ENCODE measurements at regions not wholly inside any gene's neighbourhood (a gene's known extent, or its start where the extent isn't known, plus 50 kb on each side); places are given as distances from the start of the nearest gene placed in this dataset.

DNA sequence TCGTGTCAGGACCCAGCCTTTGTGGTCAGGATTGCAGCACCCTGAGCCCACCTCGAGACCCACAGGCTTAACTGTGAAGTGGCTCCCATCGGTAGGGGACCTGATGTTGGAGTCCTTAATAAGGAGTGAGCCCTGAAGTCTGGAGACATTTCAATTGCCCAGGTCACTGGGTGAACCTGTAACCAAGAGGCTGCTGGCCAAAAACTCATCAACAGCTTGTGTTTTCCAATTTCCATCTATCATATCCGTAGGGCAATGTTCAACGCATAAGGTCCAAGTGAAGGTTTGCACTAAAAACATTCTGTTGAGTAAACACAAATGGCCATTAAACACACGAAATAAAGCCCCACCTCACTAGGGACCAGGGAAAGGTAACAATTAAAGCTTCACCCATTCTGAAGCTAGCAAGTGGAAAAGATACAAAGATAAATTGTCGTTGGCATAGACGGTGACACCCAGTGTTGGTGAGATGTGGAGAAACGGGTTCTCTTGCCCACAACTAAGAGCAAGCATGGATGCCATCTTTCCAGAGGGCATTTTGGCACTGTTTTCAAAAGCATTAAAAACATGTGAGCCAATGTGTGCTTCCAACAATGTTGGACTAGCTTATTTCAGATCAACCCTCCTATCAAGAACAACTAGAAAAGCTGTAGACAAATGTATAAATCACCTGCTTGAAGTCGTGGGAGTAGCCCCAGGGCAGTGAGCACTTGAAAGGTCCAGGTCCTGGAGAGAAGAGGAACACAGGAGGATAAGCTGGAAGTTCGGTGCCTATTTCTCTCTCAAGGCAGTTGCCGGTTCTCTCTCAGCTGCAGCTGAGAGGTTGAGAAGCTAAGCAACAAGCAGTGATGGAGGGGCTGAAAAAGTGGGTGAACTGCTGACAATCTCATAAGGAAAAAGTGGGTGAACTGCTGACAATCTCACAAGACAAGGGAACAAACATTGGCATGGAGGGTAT is 56.3 kb upstream of the PCSK6 start:
- TF ChIP-seq, protein P1, sequence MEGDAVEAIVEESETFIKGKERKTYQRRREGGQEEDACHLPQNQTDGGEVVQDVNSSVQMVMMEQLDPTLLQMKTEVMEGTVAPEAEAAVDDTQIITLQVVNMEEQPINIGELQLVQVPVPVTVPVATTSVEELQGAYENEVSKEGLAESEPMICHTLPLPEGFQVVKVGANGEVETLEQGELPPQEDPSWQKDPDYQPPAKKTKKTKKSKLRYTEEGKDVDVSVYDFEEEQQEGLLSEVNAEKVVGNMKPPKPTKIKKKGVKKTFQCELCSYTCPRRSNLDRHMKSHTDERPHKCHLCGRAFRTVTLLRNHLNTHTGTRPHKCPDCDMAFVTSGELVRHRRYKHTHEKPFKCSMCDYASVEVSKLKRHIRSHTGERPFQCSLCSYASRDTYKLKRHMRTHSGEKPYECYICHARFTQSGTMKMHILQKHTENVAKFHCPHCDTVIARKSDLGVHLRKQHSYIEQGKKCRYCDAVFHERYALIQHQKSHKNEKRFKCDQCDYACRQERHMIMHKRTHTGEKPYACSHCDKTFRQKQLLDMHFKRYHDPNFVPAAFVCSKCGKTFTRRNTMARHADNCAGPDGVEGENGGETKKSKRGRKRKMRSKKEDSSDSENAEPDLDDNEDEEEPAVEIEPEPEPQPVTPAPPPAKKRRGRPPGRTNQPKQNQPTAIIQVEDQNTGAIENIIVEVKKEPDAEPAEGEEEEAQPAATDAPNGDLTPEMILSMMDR (IDR thresholded peaks at IDR 0.05; ENCODE audit: insufficient read depth, low read length, missing control alignments): no peak
- ChIA-PET CTCF (no interaction called here), POLR2A (no interaction called here)
- no peak overlapping the region for H3K4me3 ChIP-seq (ENCODE audit: low read depth, low read length)
- DNase-seq (ENCODE audit: low read depth, low spot score): no peak

DNA sequence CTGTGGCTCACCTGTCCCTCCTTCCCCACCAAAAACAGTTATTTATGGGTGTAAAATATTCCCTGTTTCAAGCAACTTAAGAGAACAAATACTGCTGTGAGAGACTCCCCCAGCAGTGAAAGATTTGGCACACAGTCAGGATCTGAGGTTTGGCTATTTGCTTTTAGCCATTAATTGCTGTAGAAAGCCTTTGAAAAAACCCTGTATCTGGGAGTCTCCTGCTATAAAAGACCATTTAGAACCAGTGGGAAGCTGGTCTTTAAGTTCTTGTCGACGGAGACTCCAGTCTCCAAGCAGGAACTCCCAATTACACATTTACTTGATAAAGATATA is 55.1 kb upstream of the PCSK6 start:
- POLR2A ChIA-PET: no interaction called here
- DNase-seq (ENCODE audit: low read depth, low spot score): no peak
- H3K4me3 ChIP-seq (ENCODE audit: low read depth, low read length): no peak overlapping the region
- TF ChIP-seq, protein P1 (IDR thresholded peaks at IDR 0.05; ENCODE audit: insufficient read depth, low read length, missing control alignments): no peak
- CTCF ChIA-PET: no interaction called here

DNA sequence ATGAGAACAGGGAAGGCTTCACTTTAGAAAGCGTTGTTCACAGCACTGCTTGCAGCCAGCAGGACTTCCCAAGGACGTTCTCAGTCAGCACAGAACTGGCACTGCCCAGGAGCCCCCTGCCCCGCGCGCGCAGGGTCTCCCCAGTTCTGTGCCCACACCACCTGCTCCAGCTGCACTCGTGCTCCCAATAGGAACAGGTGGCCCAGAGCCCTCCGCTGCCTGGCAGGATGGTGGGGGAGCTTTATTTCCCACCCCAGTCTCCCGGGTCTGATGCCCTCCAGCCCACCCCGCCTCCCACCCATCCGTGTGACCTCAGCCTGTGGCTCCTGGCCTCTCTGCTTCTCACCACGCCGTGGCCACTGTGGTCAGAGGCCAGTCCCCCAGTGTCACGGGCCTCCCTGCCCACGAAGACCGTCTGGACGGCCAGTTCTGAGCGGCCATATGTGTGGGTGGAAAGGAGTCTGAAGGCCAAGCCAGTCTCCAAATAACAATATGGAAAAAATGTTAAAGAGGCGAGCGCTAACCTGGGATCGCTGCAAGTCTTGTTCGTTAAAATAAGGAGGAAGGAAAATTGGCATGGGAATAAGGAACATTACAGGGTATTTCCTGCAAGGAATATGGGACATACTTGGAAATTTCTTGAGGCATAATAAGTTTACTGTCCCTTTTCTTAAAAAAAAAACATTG is 54.6 kb upstream of the PCSK6 start:
- TF ChIP-seq, protein P1 (IDR thresholded peaks at IDR 0.05; ENCODE audit: insufficient read depth, low read length, missing control alignments): no peak
- POLR2A ChIA-PET: no interaction called here
- DNase-seq (ENCODE audit: low read depth, low spot score): no peak
- CTCF ChIA-PET: no interaction called here
- no peak overlapping the region for H3K4me3 ChIP-seq (ENCODE audit: low read depth, low read length)

DNA sequence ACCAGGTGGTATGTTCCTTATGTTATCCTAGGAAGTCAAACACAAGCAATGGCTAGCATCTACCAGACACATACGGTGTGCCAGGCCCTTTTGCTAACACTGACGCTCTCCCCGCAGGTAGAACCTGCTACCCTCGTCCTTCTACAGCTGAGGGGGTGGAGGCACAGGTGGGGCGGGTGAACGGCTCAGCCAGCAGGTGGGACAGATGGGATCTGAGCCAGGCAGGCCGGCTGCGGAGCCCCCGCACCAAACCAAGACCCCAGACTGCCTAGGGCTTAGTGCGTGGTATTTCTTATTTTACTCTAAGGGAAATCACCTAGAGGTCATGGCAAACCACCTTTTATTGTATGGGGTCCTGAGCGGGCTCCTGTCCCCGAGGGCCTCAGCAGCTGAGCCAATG is 53.9 kb upstream of the PCSK6 start:
- ChIA-PET CTCF (no interaction called here), POLR2A (no interaction called here)
- no peak for DNase-seq (ENCODE audit: low read depth, low spot score)
- no peak overlapping the region for H3K4me3 ChIP-seq (ENCODE audit: low read depth, low read length)
- TF ChIP-seq, protein P1 (IDR thresholded peaks at IDR 0.05; ENCODE audit: insufficient read depth, low read length, missing control alignments): no peak

DNA sequence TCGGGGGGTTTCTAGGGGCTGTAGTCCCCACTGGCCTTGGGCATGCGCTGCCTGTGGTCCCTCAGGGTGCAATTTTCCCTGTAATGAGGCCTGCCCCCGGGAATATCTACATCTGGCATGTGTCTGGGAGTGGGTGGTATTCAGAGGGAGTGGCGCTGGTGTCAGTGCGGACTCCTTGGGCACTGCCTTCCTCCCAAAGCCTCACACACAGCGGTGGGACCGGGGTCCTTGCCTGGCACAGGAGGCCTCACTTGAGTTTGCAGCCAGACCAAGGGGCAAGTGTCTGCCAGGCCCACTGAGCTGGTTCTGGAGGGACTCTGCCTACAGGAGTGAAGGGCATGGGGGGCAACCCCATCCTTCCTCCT is 53.5 kb upstream of the PCSK6 start:
- TF ChIP-seq, protein P1 (IDR thresholded peaks at IDR 0.05; ENCODE audit: insufficient read depth, low read length, missing control alignments): no peak
- ChIA-PET POLR2A (no interaction called here), CTCF (no interaction called here)
- H3K4me3 ChIP-seq (ENCODE audit: low read depth, low read length): no peak overlapping the region
- DNase-seq (ENCODE audit: low read depth, low spot score): no peak

DNA sequence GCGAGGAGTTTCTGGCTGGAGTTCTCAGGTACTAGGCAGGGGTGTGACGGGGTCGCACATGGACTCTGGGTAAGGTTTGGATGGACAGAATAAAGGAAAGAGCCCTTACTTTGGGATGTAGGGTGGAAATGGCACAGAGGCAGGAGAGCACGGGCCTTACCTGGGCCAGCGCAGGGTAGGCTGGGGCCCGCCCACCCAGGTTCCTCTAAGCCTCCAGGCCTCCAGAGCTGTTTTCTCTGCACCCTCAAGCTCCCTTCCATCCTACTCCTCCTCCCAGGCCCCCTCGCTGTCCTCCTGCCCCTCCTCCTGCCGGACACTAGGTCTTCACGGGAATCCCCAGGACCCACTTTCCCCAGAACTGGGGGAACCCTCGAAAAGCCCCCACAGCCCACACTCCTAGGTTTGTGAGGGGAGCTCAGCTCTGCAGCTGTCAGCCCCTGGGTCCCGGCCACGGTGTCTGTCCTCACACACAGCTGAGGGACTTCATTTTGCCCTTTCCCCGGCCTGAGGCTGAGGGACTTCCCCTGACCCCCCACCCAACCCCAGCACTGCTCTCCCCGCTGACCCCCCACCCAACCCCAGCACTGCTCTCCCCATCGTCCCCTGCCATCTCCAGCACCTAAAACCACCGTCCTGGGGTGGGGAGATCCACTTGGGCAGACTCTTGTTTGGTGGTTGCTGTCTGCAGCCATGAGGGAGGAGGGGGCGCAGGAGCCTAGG is 53.0 kb upstream of the PCSK6 start:
- no peak overlapping the region for H3K4me3 ChIP-seq (ENCODE audit: low read depth, low read length)
- DNase-seq (ENCODE audit: low read depth, low spot score): no peak
- POLR2A ChIA-PET: no interaction called here
- CTCF ChIA-PET: no interaction called here
- TF ChIP-seq, protein P1 (IDR thresholded peaks at IDR 0.05; ENCODE audit: insufficient read depth, low read length, missing control alignments): no peak
